ENCODE measurements at regions not wholly inside any gene's neighbourhood (a gene's known extent, or its start where the extent isn't known, plus 50 kb on each side); places are given as distances from the start of the nearest gene placed in this dataset.

- TF ChIP-seq CTCF (IDR thresholded peaks at IDR 0.05) (no peak), POLR2A (IDR thresholded peaks at IDR 0.05) (no peak), EP300 (IDR thresholded peaks at IDR 0.05) (no peak)
Measured at GRCh38 chr18:68033466-68033865, 516.9 kb upstream of the DSEL start.

Measured in ovary (tissue), 3 donors.